Spleen (tissue), 11 donors: ENCODE measurements at regions not wholly inside any gene's neighbourhood (a gene's known extent, or its start where the extent isn't known, plus 50 kb on each side); places are given as distances from the start of the nearest gene placed in this dataset.

Experiments
- DNase-seq: peaks from one replicate; pipeline ENCODE4 v3.0.0-alpha.2; 2020
- H3K27ac ChIP-seq, 8 donors: fragments of 200-600 bp; sonication (generic) in 7 of 8; 1 replicate in 4 of 8; 2 replicates in 4 of 8; pipeline versions ENCODE4 v1.5.0 to v1.8.0; 2016 to 2021; ENCODE audit warnings: inconsistent platforms in 4 of 8, mild to moderate bottlenecking in 4 of 8, moderate library complexity in 1 of 8
- H3K27me3 ChIP-seq, 7 donors: fragments of 200-600 bp; sonication (generic) in 6 of 7; replicated peaks in 1 of 7; 1 replicate in 4 of 7; 2 replicates in 3 of 7; pipeline versions ENCODE4 v1.5.0 to v1.8.0; 2016 to 2021; ENCODE audit warnings: inconsistent platforms in 3 of 7, mild to moderate bottlenecking in 1 of 7
- H3K36me3 ChIP-seq, 6 donors: fragments of 200-600 bp; sonication (generic) in 5 of 6; 1 replicate in 4 of 6; 2 replicates in 2 of 6; pipeline versions ENCODE4 v1.5.0 to v1.8.0; 2016 to 2021; ENCODE audit warnings: inconsistent platforms in 2 of 6
- H3K4me1 ChIP-seq, 6 donors: fragments of 200-600 bp; sonication (generic) in 5 of 6; 1 replicate in 3 of 6; 2 replicates in 3 of 6; pipeline versions ENCODE4 v1.5.0 to v1.8.0; 2016 to 2021; ENCODE audit warnings: inconsistent platforms in 3 of 6
- H3K4me3 ChIP-seq, 8 donors: fragments of 200-600 bp; sonication (generic) in 7 of 8; 1 replicate in 4 of 8; 2 replicates in 4 of 8; pipeline versions ENCODE4 v1.5.0 to v1.8.0; 2016 to 2021; ENCODE audit warnings: inconsistent platforms in 4 of 8, mild to moderate bottlenecking in 4 of 8, moderate library complexity in 2 of 8
- H3K9me3 ChIP-seq, 8 donors: fragments of 200-600 bp; sonication (generic) in 7 of 8; 1 replicate in 4 of 8; 2 replicates in 4 of 8; pipeline versions ENCODE4 v1.5.0 to v1.8.0; 2016 to 2021; ENCODE audit warnings: inconsistent platforms in 4 of 8
- POLR2A ChIP-seq, 3 donors: fragments of 450-650 bp; IDR thresholded peaks; one replicate each; pipeline ENCODE4 v1.5.1; 2017; ENCODE audit warnings: antibody characterized with exemption in 3 of 3, mild to moderate bottlenecking in 1 of 3
- POLR2AphosphoS5 ChIP-seq, 3 donors: sonication (generic); formaldehyde crosslinking; IDR thresholded peaks; one replicate each; pipeline ENCODE4 v1.5.1; 2017; ENCODE audit warnings: antibody characterized with exemption in 3 of 3
- WGBS, 5 donors: extraction: QIAGEN DNeasy Blood & Tissue Kit in 3 of 5; methylation state at CpG; one replicate each; pipeline versions ENCODE4 v1.1.5 to v1.1.7; 2013 to 2018; 5-methylcytosine and 5-hydroxymethylcytosine counted together
- intact Hi-C: fragments of 100-400 bp; cut with DNase I; formaldehyde crosslinking; loops from one replicate; pipeline ENCODE4 v1.15.0; 2023; ENCODE audit warnings: low total_unique reads
- TF ChIP-seq, protein P1 (sequence below), 11 experiments: fragments of 200-600 bp in 7 of 11; fragments of 450-650 bp in 4 of 11; sonication (generic) in 4 of 11; IDR thresholded peaks in 8 of 11; conservative IDR thresholded peaks in 3 of 11; 1 replicate in 7 of 11; 2 replicates in 4 of 11; pipeline versions ENCODE4 v1.4.0 to v1.8.0; 2016 to 2021; ENCODE audit warnings: antibody characterized with exemption in 11 of 11, inconsistent platforms in 4 of 11, mild to moderate bottlenecking in 1 of 11
- donor health status: healthy with polysubstance abuse.
- donor health status: DM: no; HTN: no; CAD: no; lungs with moderate emphysema.
- donor health status: DM: no; HTN: no; CAD: no.
- donor health status: Bipolar disorder and iron deficiency.
- donor health status: healthy.
- donor health status: DM: no; HTN: no; CAD: no.
- donor health status: DM: yes; HTN: yes; CAD: no.

DNA sequence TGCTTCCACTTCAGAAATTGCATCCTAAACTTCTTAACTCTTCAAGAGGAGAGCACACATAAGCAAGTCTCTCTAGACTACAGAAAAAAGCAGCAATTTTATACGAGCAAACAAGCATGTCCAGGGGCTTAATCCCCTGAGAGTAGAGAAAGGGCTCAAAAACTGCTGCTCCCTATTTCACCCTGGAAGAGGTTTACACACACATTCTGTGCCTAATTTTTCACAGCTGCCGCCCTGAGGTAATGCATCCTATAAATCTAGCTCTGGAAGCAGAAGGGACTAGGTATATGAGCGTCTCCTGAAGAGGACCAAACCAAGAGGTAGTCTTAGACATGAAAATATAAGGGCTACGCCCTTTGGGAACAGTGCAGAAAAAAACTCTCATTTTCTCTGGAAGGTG is 73.1 kb downstream of the CRPPA start:
- peaks cover 0 to 47% (median 27%) of the 10 kb centered on the region in 8 donors for H3K9me3 ChIP-seq
- no peaks in the 10 kb centered on the region for H3K27me3 ChIP-seq
- H3K36me3 ChIP-seq, result no peaks in the 10 kb centered on the region
- 79 to 85% (median 81%) methylated on average over 4 of the region's 4 CpGs for WGBS, 5 donors
- TF ChIP-seq POLR2A (IDR thresholded peaks at IDR 0.05), result no peak
- no peak overlapping the region for H3K27ac ChIP-seq
- H3K4me3 ChIP-seq, result no peak overlapping the region
- intact Hi-C loops, result no loop called here
- no peaks in the 10 kb centered on the region for H3K4me1 ChIP-seq
- no peak for DNase-seq

GRCh38 chr7:16347827-16348192 is 73.5 kb downstream of the CRPPA start:
- 15 to 32% (median 24%) methylated on average over 1 of the region's 1 CpG for WGBS, 5 donors
- no peaks in the 10 kb centered on the region for H3K27me3 ChIP-seq
- H3K36me3 ChIP-seq, result no peaks in the 10 kb centered on the region
- no peak for DNase-seq
- H3K4me1 ChIP-seq, result no peaks in the 10 kb centered on the region
- no peak overlapping the region for H3K27ac ChIP-seq
- TF ChIP-seq, protein P1, sequence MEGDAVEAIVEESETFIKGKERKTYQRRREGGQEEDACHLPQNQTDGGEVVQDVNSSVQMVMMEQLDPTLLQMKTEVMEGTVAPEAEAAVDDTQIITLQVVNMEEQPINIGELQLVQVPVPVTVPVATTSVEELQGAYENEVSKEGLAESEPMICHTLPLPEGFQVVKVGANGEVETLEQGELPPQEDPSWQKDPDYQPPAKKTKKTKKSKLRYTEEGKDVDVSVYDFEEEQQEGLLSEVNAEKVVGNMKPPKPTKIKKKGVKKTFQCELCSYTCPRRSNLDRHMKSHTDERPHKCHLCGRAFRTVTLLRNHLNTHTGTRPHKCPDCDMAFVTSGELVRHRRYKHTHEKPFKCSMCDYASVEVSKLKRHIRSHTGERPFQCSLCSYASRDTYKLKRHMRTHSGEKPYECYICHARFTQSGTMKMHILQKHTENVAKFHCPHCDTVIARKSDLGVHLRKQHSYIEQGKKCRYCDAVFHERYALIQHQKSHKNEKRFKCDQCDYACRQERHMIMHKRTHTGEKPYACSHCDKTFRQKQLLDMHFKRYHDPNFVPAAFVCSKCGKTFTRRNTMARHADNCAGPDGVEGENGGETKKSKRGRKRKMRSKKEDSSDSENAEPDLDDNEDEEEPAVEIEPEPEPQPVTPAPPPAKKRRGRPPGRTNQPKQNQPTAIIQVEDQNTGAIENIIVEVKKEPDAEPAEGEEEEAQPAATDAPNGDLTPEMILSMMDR (IDR thresholded peaks at IDR 0.05 in 8 of 11, conservative IDR thresholded peaks at IDR 0.05 in 3 of 11), result no peak
- TF ChIP-seq POLR2AphosphoS5 (IDR thresholded peaks at IDR 0.05) (no peak), POLR2A (IDR thresholded peaks at IDR 0.05) (no peak)
- intact Hi-C loops, result no loop called here
- no peak overlapping the region for H3K4me3 ChIP-seq
- peaks cover 0 to 47% (median 27%) of the 10 kb centered on the region in 8 donors for H3K9me3 ChIP-seq

- TF ChIP-seq, protein P1 (IDR thresholded peaks at IDR 0.05 in 8 of 11, conservative IDR thresholded peaks at IDR 0.05 in 3 of 11), result no peak
- TF ChIP-seq POLR2A (IDR thresholded peaks at IDR 0.05) (no peak), POLR2AphosphoS5 (IDR thresholded peaks at IDR 0.05) (no peak)
- 77 to 96% (median 90%) methylated on average over 1 of the region's 1 CpG for WGBS, 5 donors
- no peak overlapping the region for H3K4me3 ChIP-seq
- intact Hi-C loops, result no loop called here
- no peaks in the 10 kb centered on the region for H3K36me3 ChIP-seq
- H3K9me3 ChIP-seq, result peaks cover 0 to 47% (median 27%) of the 10 kb centered on the region in 8 donors
- no peaks in the 10 kb centered on the region for H3K4me1 ChIP-seq
- no peak for DNase-seq
- no peaks in the 10 kb centered on the region for H3K27me3 ChIP-seq
- no peak overlapping the region for H3K27ac ChIP-seq
These were observed 74.1 kb downstream of the CRPPA start for GRCh38 chr7:16347066-16347826.

- Histone ChIP-seq H3K9me3 (peaks cover 0 to 45% (median 27%) of the 10 kb centered on the region in 8 donors), H3K4me1 (no peaks in the 10 kb centered on the region), H3K27me3 (no peaks in the 10 kb centered on the region), H3K36me3 (no peaks in the 10 kb centered on the region), H3K27ac (no peak overlapping the region), H3K4me3 (no peak overlapping the region)
- DNase-seq, result no peak
- no peak for TF ChIP-seq POLR2AphosphoS5 (IDR thresholded peaks at IDR 0.05)
- TF ChIP-seq, protein P1 (IDR thresholded peaks at IDR 0.05 in 8 of 11, conservative IDR thresholded peaks at IDR 0.05 in 3 of 11), result no peak
- TF ChIP-seq POLR2A (IDR thresholded peaks at IDR 0.05), result no peak
- 65 to 74% (median 68%) methylated on average over 5 of the region's 5 CpGs for WGBS, 5 donors
- intact Hi-C loops, result no loop called here
These were observed 75.1 kb downstream of the CRPPA start for GRCh38 chr7:16345979-16346958.
